Progenitor cell of endocrine pancreas (in vitro differentiated cells): ENCODE measurements at regions not wholly inside any gene's neighbourhood (a gene's known extent, or its start where the extent isn't known, plus 50 kb on each side); places are given as distances from the start of the nearest gene placed in this dataset.

Experiments used
- DNase-seq: peaks from one replicate; pipeline ENCODE4 v3.0.0; 2021; ENCODE audit warnings: low spot score; ENCODE audit not compliant: unreplicated experiment
- H3K27ac Mint-ChIP-seq: 2 replicates; pipeline ENCODE4 v1.8.0; 2021; ENCODE audit warnings: mild to moderate bottlenecking, moderate library complexity, mixed read lengths
- H3K27me3 Mint-ChIP-seq: 2 replicates; pipeline ENCODE4 v1.8.0; 2021; ENCODE audit warnings: mixed read lengths
- H3K36me3 Mint-ChIP-seq: 2 replicates; pipeline ENCODE4 v1.8.0; 2022; ENCODE audit warnings: mixed read lengths; ENCODE audit not compliant: insufficient read depth
- H3K4me1 Mint-ChIP-seq: 2 replicates; pipeline ENCODE4 v1.8.0; 2021; ENCODE audit warnings: low read depth, mixed read lengths
- H3K4me3 Mint-ChIP-seq: 2 replicates; pipeline ENCODE4 v1.8.0; 2021; ENCODE audit warnings: low read depth, mild to moderate bottlenecking, moderate library complexity, mixed read lengths
- H3K9me3 Mint-ChIP-seq: 2 replicates; pipeline ENCODE4 v1.8.0; 2021; ENCODE audit warnings: low read depth, mixed read lengths
- CTCF ChIP-seq: fragments of 200-600 bp; sonication (generic); IDR thresholded peaks from one replicate; pipeline ENCODE4 v1.5.0; 2021; ENCODE audit warnings: antibody characterized with exemption, mild to moderate bottlenecking; ENCODE audit not compliant: unreplicated experiment

GRCh38 chr20:51185861-51186260, 163.0 kb upstream of the KCNG1 start:
- Mint-ChIP-seq H3K9me3 (no peaks in the 10 kb centered on the region), H3K4me3 (no peak overlapping the region), H3K36me3 (no peaks in the 10 kb centered on the region), H3K4me1 (peaks cover 18% of the 10 kb centered on the region), H3K27me3 (no peaks in the 10 kb centered on the region), H3K27ac (no peak overlapping the region)
- TF ChIP-seq CTCF = no peak
- DNase-seq = no peak

- Mint-ChIP-seq H3K4me3 (no peak overlapping the region), H3K36me3 (no peaks in the 10 kb centered on the region), H3K4me1 (peaks cover 18% of the 10 kb centered on the region), H3K9me3 (no peaks in the 10 kb centered on the region), H3K27ac (no peak overlapping the region), H3K27me3 (no peaks in the 10 kb centered on the region)
- no peak for DNase-seq
- no peak for TF ChIP-seq CTCF
Observed at GRCh38 chr20:51185277-51185676, 162.4 kb upstream of the KCNG1 start.

- Mint-ChIP-seq H3K36me3 (no peaks in the 10 kb centered on the region), H3K9me3 (no peaks in the 10 kb centered on the region), H3K4me1 (peaks cover 18% of the 10 kb centered on the region), H3K27ac (no peak overlapping the region), H3K27me3 (peaks cover 4% of the 10 kb centered on the region), H3K4me3 (no peak overlapping the region)
- DNase-seq = no peak
- no peak for TF ChIP-seq CTCF
Observed at GRCh38 chr20:51184289-51184688, 161.4 kb upstream of the KCNG1 start.

GRCh38 chr20:51183451-51183850, 160.5 kb upstream of the KCNG1 start:
- DNase-seq = no peak
- peaks cover 18% of the 10 kb centered on the region for H3K4me1 Mint-ChIP-seq
- H3K27me3 Mint-ChIP-seq = peaks cover 4% of the 10 kb centered on the region
- no peaks in the 10 kb centered on the region for H3K9me3 Mint-ChIP-seq
- no peak overlapping the region for H3K27ac Mint-ChIP-seq
- TF ChIP-seq CTCF = no peak
- H3K4me3 Mint-ChIP-seq = no peak overlapping the region
- H3K36me3 Mint-ChIP-seq = no peaks in the 10 kb centered on the region

GRCh38 chr20:51182571-51182970, 159.7 kb upstream of the KCNG1 start:
- Mint-ChIP-seq H3K4me1 (peaks cover 17% of the 10 kb centered on the region), H3K36me3 (no peaks in the 10 kb centered on the region), H3K27me3 (peaks cover 4% of the 10 kb centered on the region), H3K4me3 (no peak overlapping the region), H3K27ac (no peak overlapping the region), H3K9me3 (no peaks in the 10 kb centered on the region)
- no peak for TF ChIP-seq CTCF
- no peak for DNase-seq
